OCI-LY7 (cell line): ENCODE measurements at regions not wholly inside any gene's neighbourhood (a gene's known extent, or its start where the extent isn't known, plus 50 kb on each side); places are given as distances from the start of the nearest gene placed in this dataset.

Experiments
- EZH2phosphoT487 ChIP-seq: fragments of 200-600 bp; sonication (generic); IDR thresholded peaks from 2 replicates; pipeline ENCODE4 v1.6.1; 2018; ENCODE audit warnings: low read depth, borderline replicate concordance, mild to moderate bottlenecking, mixed run types, antibody characterized with exemption, low read length, moderate library complexity, mixed read lengths
- TF ChIP-seq, protein P1 (sequence below): fragments of 200-600 bp; sonication (generic); conservative IDR thresholded peaks from 2 replicates; pipeline ENCODE4 v1.5.1; 2014; ENCODE audit warnings: mild to moderate bottlenecking, antibody characterized with exemption, low read length, moderate library complexity, mixed read lengths

DNA sequence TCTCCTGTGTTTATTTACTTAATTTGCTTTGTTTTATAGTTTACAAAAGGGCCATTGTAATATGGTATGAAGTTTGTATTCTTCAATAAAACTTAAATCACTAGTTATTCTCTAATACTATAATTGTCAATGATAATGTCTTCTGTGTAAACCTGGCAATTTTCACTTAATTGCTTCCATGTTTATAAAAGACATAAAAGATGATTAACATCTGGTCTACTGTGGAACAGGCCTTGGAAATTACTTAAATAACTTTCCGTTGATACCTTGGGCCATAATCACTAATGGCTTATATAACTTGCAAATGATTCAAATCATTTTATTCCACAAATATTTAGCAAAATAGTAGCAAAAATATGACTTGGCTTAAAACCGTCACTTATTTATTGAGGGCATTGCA lies 743.8 kb downstream of the DSC3 start:
- TF ChIP-seq, protein P1, sequence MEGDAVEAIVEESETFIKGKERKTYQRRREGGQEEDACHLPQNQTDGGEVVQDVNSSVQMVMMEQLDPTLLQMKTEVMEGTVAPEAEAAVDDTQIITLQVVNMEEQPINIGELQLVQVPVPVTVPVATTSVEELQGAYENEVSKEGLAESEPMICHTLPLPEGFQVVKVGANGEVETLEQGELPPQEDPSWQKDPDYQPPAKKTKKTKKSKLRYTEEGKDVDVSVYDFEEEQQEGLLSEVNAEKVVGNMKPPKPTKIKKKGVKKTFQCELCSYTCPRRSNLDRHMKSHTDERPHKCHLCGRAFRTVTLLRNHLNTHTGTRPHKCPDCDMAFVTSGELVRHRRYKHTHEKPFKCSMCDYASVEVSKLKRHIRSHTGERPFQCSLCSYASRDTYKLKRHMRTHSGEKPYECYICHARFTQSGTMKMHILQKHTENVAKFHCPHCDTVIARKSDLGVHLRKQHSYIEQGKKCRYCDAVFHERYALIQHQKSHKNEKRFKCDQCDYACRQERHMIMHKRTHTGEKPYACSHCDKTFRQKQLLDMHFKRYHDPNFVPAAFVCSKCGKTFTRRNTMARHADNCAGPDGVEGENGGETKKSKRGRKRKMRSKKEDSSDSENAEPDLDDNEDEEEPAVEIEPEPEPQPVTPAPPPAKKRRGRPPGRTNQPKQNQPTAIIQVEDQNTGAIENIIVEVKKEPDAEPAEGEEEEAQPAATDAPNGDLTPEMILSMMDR: no peak
- TF ChIP-seq EZH2phosphoT487: no peak
